ENCODE measurements at regions not wholly inside any gene's neighbourhood (a gene's known extent, or its start where the extent isn't known, plus 50 kb on each side); places are given as distances from the start of the nearest gene placed in this dataset.

- H3K4me3 ChIP-seq (ENCODE audit: low read depth, low read length): no peak overlapping the region
- TF ChIP-seq CTCF (conservative IDR thresholded peaks at IDR 0.05; ENCODE audit: low read depth, low read length): no peak
- no peak for DNase-seq (ENCODE audit: low read depth)
Observed at GRCh38 chr4:89561048-89561447, 253.4 kb upstream of the GPRIN3 start.

GRCh38 chr4:89558147-89558546 is 250.5 kb upstream of the GPRIN3 start:
- peak; percentile 59 for TF ChIP-seq CTCF (conservative IDR thresholded peaks at IDR 0.05; ENCODE audit: low read depth, low read length)
- DNase-seq (ENCODE audit: low read depth): no peak
- no peak overlapping the region for H3K4me3 ChIP-seq (ENCODE audit: low read depth, low read length)

- DNase-seq (ENCODE audit: low read depth): no peak
- no peak overlapping the region for H3K4me3 ChIP-seq (ENCODE audit: low read depth, low read length)
- no peak for TF ChIP-seq CTCF (conservative IDR thresholded peaks at IDR 0.05; ENCODE audit: low read depth, low read length)
Observed at GRCh38 chr4:89556601-89557305, 249.2 kb upstream of the GPRIN3 start.

- H3K4me3 ChIP-seq (ENCODE audit: low read depth, low read length): no peak overlapping the region
- DNase-seq (ENCODE audit: low read depth): no peak
- TF ChIP-seq CTCF (conservative IDR thresholded peaks at IDR 0.05; ENCODE audit: low read depth, low read length): no peak
Observed at GRCh38 chr4:89551191-89551590, 243.6 kb upstream of the GPRIN3 start.

- DNase-seq (ENCODE audit: low read depth): peak; percentile 89
- TF ChIP-seq CTCF (conservative IDR thresholded peaks at IDR 0.05; ENCODE audit: low read depth, low read length): no peak
- H3K4me3 ChIP-seq (ENCODE audit: low read depth, low read length): no peak overlapping the region
Observed at GRCh38 chr4:89549907-89550306, 242.3 kb upstream of the GPRIN3 start.

- TF ChIP-seq CTCF (conservative IDR thresholded peaks at IDR 0.05; ENCODE audit: low read depth, low read length): no peak
Observed at GRCh38 chr4:89545315-89545714, 237.7 kb upstream of the GPRIN3 start.

GRCh38 chr4:89541998-89542397 is 234.4 kb upstream of the GPRIN3 start:
- no peak overlapping the region for H3K4me3 ChIP-seq (ENCODE audit: low read depth, low read length)
- DNase-seq (ENCODE audit: low read depth): no peak
- TF ChIP-seq CTCF (conservative IDR thresholded peaks at IDR 0.05; ENCODE audit: low read depth, low read length): no peak

More at GRCh38 chr4:89545315-89545714, 237.7 kb upstream of the GPRIN3 start:
- DNase-seq (ENCODE audit: low read depth): no peak
- no peak overlapping the region for H3K4me3 ChIP-seq (ENCODE audit: low read depth, low read length)
